Mesenchymal stem cell (in vitro differentiated cells and primary cell): ENCODE measurements at regions not wholly inside any gene's neighbourhood (a gene's known extent, or its start where the extent isn't known, plus 50 kb on each side); places are given as distances from the start of the nearest gene placed in this dataset.

Experiments
- DNase-seq: peaks from one replicate; pipeline ENCODE4 v3.0.0-alpha.2; 2013
- H2AFZ ChIP-seq: one replicate; pipeline ENCODE4 v1.6.1; 2013; ENCODE audit warnings: low read depth, mild to moderate bottlenecking, control low read depth, inconsistent platforms, low read length, moderate library complexity
- H2AK5ac ChIP-seq: 2 replicates; pipeline ENCODE4 v1.6.1; 2013; ENCODE audit warnings: low read length, moderate library complexity, mild to moderate bottlenecking, inconsistent platforms; ENCODE audit not compliant: severe bottlenecking
- H2BK120ac ChIP-seq: one replicate; pipeline ENCODE4 v1.6.1; 2013; ENCODE audit warnings: low read depth, mild to moderate bottlenecking, inconsistent platforms, low read length, moderate library complexity
- H2BK12ac ChIP-seq, 2 experiments: one replicate each; pipeline ENCODE4 v1.6.1; 2013; ENCODE audit warnings: inconsistent platforms in 2 of 2, low read length in 2 of 2, mild to moderate bottlenecking in 2 of 2, moderate library complexity in 2 of 2, control low read depth in 1 of 2
- H2BK15ac ChIP-seq: one replicate; pipeline ENCODE4 v1.6.1; 2013; ENCODE audit warnings: mild to moderate bottlenecking, low read depth, inconsistent platforms; ENCODE audit not compliant: poor library complexity, severe bottlenecking
- H2BK5ac ChIP-seq: 2 replicates; pipeline ENCODE4 v1.6.1; 2013; ENCODE audit warnings: low read depth, mild to moderate bottlenecking, low read length, control low read depth, inconsistent platforms; ENCODE audit not compliant: poor library complexity, severe bottlenecking
- H3K14ac ChIP-seq, 2 experiments: one replicate each; pipeline ENCODE4 v1.6.1; 2013; ENCODE audit warnings: inconsistent platforms in 2 of 2, low read length in 2 of 2, control low read depth in 1 of 2, mild to moderate bottlenecking in 1 of 2, moderate library complexity in 1 of 2
- H3K18ac ChIP-seq, 2 experiments: one replicate each; pipeline ENCODE4 v1.6.1; 2013; ENCODE audit warnings: inconsistent platforms in 2 of 2, low read length in 2 of 2, control low read depth in 1 of 2, low read depth in 1 of 2, mild to moderate bottlenecking in 1 of 2
- H3K23ac ChIP-seq, 2 experiments: one replicate each; pipeline ENCODE4 v1.6.1; 2013; ENCODE audit warnings: inconsistent platforms in 2 of 2, low read length in 2 of 2, mild to moderate bottlenecking in 2 of 2, moderate library complexity in 2 of 2, control low read depth in 1 of 2
- H3K27ac ChIP-seq: 2 replicates; pipeline ENCODE4 v1.5.1; 2013; ENCODE audit warnings: mild to moderate bottlenecking, moderate library complexity, low read length, control low read depth, inconsistent platforms; ENCODE audit not compliant: poor library complexity, severe bottlenecking
- H3K27me3 ChIP-seq, 2 experiments: 2 replicates each; pipeline versions ENCODE4 v1.6.1 to v1.7.0; 2013; ENCODE audit warnings: low read length in 2 of 2, mild to moderate bottlenecking in 2 of 2, moderate library complexity in 2 of 2, control low read depth in 1 of 2, inconsistent platforms in 1 of 2; ENCODE audit not compliant: control insufficient read depth in 1 of 2, insufficient read depth in 1 of 2
- H3K36me3 ChIP-seq, 2 experiments: 2 replicates each; pipeline versions ENCODE4 v1.6.1 to v1.7.0; 2013; ENCODE audit warnings: low read length in 2 of 2, control low read depth in 1 of 2, inconsistent platforms in 1 of 2, low read depth in 1 of 2, mild to moderate bottlenecking in 1 of 2; ENCODE audit not compliant: insufficient read depth in 2 of 2, control insufficient read depth in 1 of 2
- H3K4ac ChIP-seq, 2 experiments: one replicate each; pipeline ENCODE4 v1.6.1; 2013; ENCODE audit warnings: inconsistent platforms in 2 of 2, low read length in 2 of 2, mild to moderate bottlenecking in 2 of 2, moderate library complexity in 2 of 2, control low read depth in 1 of 2, low read depth in 1 of 2
- H3K4me1 ChIP-seq: 2 replicates; pipeline ENCODE4 v1.6.1; 2013; ENCODE audit warnings: low read depth, low read length, control low read depth; ENCODE audit not compliant: control insufficient read depth, insufficient read depth
- H3K4me2 ChIP-seq: 2 replicates; pipeline ENCODE4 v1.6.1; 2013; ENCODE audit warnings: low read length, mild to moderate bottlenecking, inconsistent platforms; ENCODE audit not compliant: poor library complexity, severe bottlenecking
- H3K4me3 ChIP-seq, 2 experiments: 2 replicates each; pipeline versions ENCODE4 v1.5.1 to v1.7.0; 2013; ENCODE audit warnings: low read length in 2 of 2, mild to moderate bottlenecking in 2 of 2, control low read depth in 1 of 2, low read depth in 1 of 2; ENCODE audit not compliant: insufficient read depth in 1 of 2
- H3K79me1 ChIP-seq: replicated peaks from 2 replicates; pipeline ENCODE4 v1.6.1; 2013; ENCODE audit warnings: mild to moderate bottlenecking, control low read depth, low read length, inconsistent platforms; ENCODE audit not compliant: poor library complexity, severe bottlenecking
- H3K9ac ChIP-seq: 2 replicates; pipeline ENCODE4 v1.7.0; 2013; ENCODE audit warnings: mild to moderate bottlenecking, low read length, moderate library complexity
- H3K9me3 ChIP-seq: 2 replicates; pipeline ENCODE4 v1.7.0; 2013; ENCODE audit warnings: mild to moderate bottlenecking, low read length; ENCODE audit not compliant: control insufficient read depth
- H4K8ac ChIP-seq: one replicate; pipeline ENCODE4 v1.6.1; 2013; ENCODE audit warnings: inconsistent platforms, mild to moderate bottlenecking, low read length, moderate library complexity
- H4K91ac ChIP-seq: one replicate; pipeline ENCODE4 v1.6.1; 2013; ENCODE audit warnings: mild to moderate bottlenecking, low read length, inconsistent platforms
- WGBS: methylation state at CpG from one replicate; pipeline ENCODE4 v1.1.7; 2013; ENCODE audit warnings: mixed read lengths; 5-methylcytosine and 5-hydroxymethylcytosine counted together

DNA sequence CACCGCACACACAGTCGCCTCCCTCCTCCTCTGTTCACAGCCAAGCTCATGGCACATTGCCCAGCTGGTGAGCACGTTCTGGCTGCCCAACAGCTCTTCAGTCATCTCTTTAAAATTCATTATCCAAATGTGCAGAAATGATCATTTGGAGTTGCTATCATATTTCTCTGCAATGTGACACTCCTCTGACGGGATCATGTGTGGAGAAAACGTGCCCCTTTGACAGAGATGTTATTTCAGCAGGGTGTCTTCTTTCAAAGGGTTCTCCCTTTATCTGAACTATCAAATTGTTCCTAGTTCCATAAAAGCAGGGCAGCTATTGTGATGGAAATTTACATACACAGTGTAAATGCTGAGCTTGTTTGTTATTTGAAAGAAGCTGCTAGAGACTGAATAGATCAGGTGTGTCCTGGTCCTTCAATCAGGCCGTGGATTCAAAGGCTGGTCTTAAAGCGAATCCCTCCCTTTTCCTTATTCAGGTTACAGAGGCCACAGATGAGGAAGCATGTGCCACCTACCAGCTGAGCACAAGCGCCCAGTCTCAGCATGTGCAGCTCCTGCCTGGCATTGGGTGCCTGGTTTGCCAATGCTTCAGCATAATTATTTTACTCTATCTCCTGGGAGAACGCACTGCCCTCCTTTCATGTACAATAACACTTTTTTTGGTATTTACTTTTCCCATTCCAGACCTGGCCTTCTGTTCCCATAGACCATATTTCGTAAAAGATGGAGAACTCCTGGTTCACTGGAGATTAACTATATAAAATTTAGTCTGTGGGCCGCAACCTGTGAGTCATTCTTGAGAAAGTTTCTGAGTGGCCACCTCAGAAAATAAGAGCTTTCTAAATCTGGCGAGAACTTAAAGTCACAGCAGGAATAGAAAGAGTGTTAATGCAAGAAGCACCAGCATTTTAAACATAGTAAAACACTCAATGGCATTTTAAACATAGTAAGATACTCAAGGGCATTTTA, 433.7 kb downstream of the ENC1 start:
- H3K27ac ChIP-seq = no peak overlapping the region
- peaks cover 2% of the 10 kb centered on the region for H3K4me1 ChIP-seq
- peak overlapping the region; percentile 46 for H3K9ac ChIP-seq
- no peaks in the 10 kb centered on the region for H3K9me3 ChIP-seq
- no peak overlapping the region for H3K4ac ChIP-seq
- H2BK12ac ChIP-seq = no peak overlapping the region
- no peak overlapping the region for H3K14ac ChIP-seq
- no peak overlapping the region for H2BK120ac ChIP-seq
- no peak for DNase-seq
- H4K91ac ChIP-seq = no peak overlapping the region
- H3K4me3 ChIP-seq = no peak overlapping the region
- 84% methylated on average over 11 of the region's 12 CpGs for WGBS
- H3K79me1 ChIP-seq = no peaks in the 10 kb centered on the region
- H3K4me2 ChIP-seq = no peak overlapping the region
- H3K23ac ChIP-seq = no peak overlapping the region
- no peak overlapping the region for H2BK15ac ChIP-seq
- H4K8ac ChIP-seq = no peak overlapping the region
- H3K18ac ChIP-seq = no peak overlapping the region
- no peak overlapping the region for H2BK5ac ChIP-seq
- no peaks in the 10 kb centered on the region for H3K36me3 ChIP-seq
- no peaks in the 10 kb centered on the region for H3K27me3 ChIP-seq
- H2AFZ ChIP-seq = no peak overlapping the region
- H2AK5ac ChIP-seq = no peak overlapping the region

DNA sequence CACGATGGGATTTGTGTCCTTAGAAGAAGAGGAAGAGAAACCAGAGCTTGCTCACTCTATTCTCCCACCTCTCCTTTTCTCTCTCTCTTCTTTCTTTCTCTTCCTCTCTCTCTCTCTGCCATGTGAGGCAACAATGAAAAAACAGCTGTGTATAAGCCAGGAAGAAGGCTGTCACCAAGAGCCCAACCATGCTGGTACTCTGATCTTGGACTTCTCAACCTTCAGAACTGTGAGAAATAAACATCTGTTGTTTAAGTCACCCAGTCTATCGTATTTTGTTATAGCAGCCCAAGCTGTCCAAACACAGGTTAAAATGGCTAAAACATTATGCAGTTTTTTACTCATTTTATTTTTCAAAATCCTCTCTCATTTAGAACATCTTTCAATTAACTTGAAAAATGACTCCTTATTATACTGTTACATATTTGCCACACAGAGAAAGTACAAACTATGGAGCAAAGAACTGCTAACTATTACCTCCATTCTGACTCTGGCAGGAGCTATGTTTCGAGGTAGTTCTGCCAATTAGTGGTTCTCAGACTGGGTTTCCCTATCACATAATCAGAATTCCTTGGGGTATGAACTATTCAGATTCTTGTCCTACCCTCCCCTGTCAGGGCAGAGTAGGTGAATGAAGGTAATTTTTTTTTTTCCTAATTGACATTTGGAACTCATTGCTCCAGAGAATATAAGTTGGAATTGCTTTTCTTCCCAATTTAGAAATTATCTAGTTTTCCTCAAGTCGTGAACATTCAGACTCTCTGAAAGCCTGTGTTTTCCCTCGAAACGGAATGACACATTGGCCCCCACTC, 434.6 kb downstream of the ENC1 start:
- Histone ChIP-seq H2BK120ac (no peak overlapping the region), H3K79me1 (no peaks in the 10 kb centered on the region), H3K27ac (no peak overlapping the region), H3K4me1 (peaks cover 5% of the 10 kb centered on the region), H3K14ac (no peak overlapping the region), H3K36me3 (no peaks in the 10 kb centered on the region), H4K91ac (no peak overlapping the region), H2BK15ac (no peak overlapping the region), H3K23ac (no peak overlapping the region), H3K9ac (peak overlapping the region; percentile 46), H3K18ac (no peak overlapping the region), H3K4me3 (no peak overlapping the region), H2BK5ac (no peak overlapping the region), H3K4me2 (no peak overlapping the region), H3K9me3 (no peaks in the 10 kb centered on the region), H3K27me3 (no peaks in the 10 kb centered on the region), H3K4ac (no peak overlapping the region), H2BK12ac (no peak overlapping the region), H2AFZ (no peak overlapping the region), H4K8ac (no peak overlapping the region), H2AK5ac (no peak overlapping the region)
- no peak for DNase-seq
- WGBS = 89% methylated on average over 5 of the region's 6 CpGs

DNA sequence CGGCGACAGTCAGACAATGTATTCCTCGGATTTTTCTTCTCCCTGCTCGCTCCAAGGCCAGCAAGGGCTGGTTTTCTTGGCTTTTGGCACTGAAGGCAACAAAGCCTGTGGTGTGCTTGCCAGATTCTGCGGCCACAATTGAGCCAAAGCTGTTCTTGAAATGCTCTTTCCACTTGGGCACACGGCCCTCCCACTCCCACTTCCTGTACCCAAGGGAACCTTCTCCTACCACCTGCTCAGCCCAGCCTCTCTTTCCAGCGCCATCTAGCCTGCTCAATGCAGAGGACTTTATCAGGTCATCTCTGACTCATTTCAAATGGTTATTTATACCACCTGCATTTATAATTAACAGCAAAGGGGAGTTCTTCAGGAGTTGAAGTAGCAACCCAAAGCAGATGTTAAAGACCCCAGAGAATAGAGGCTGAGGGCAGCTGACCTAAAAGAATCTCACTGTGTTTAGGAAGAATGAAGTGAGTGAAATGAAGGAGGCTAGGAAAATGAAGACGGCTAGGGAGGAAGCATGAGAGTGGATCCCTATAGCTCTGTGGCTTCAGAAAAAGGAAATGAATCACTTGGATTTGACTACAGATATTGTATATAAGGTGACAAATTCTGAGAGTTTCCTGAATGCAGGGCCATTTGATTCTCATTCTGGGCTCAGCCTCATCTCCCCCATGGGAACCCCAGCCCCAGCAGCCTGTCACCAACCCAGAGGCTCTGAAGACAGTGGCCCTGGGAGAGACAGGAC, 439.0 kb downstream of the ENC1 start:
- WGBS = 62% methylated on average over 8 of the region's 8 CpGs
- Histone ChIP-seq H3K9ac (no peak overlapping the region), H3K14ac (peak overlapping the region in 1 of 2 experiments; percentile 62), H3K27me3 (no peaks in the 10 kb centered on the region), H3K4ac (no peak overlapping the region), H4K91ac (no peak overlapping the region), H2BK120ac (no peak overlapping the region), H3K27ac (no peak overlapping the region), H3K4me2 (no peak overlapping the region), H2AK5ac (no peak overlapping the region), H3K9me3 (no peaks in the 10 kb centered on the region), H3K4me1 (peaks cover 14% of the 10 kb centered on the region), H2BK5ac (no peak overlapping the region), H3K4me3 (no peak overlapping the region), H3K79me1 (no peaks in the 10 kb centered on the region), H3K23ac (no peak overlapping the region), H3K18ac (peak overlapping the region in 1 of 2 experiments; percentile 26), H4K8ac (no peak overlapping the region), H2BK15ac (no peak overlapping the region), H3K36me3 (no peaks in the 10 kb centered on the region), H2AFZ (no peak overlapping the region), H2BK12ac (peak overlapping the region in 1 of 2 experiments; percentile 34)
- peak; percentile 32 for DNase-seq
